ENCODE measurements at regions not wholly inside any gene's neighbourhood (a gene's known extent, or its start where the extent isn't known, plus 50 kb on each side); places are given as distances from the start of the nearest gene placed in this dataset.

GRCh38 chr12:132416827-132417226 is 73.1 kb upstream of the FBRSL1 start:
- no peak for TF ChIP-seq CTCF (IDR thresholded peaks at IDR 0.05; ENCODE audit: borderline replicate concordance, extremely low read depth, insufficient read depth)
- DNase-seq (no peak), FAIRE-seq (no peak)
- H3K27ac ChIP-seq (ENCODE audit: low read depth in 2 of 2, low read length in 2 of 2) = no peak overlapping the region
- H3K4me1 ChIP-seq (ENCODE audit: control insufficient read depth in 2 of 3, insufficient read depth in 2 of 3, low read depth in 1 of 3, low read length in 3 of 3) = no peaks in the 10 kb centered on the region
- no peak overlapping the region for H3K4me3 ChIP-seq (ENCODE audit: low read length in 3 of 3)
- H3K9ac ChIP-seq (ENCODE audit: low read length in 3 of 3) = no peak overlapping the region
- no peaks in the 10 kb centered on the region for H3K36me3 ChIP-seq (ENCODE audit: control insufficient read depth in 2 of 3, insufficient read depth in 3 of 3, low read length in 3 of 3)
- intact Hi-C loops (cut with DNase I) = loop anchor here (10.0 kb wide), 2 partner anchors 108 to 198 kb away; partner anchors contain the start of genes LRCOL1 and P2RX2
- no peaks in the 10 kb centered on the region for H3K27me3 ChIP-seq (ENCODE audit: control insufficient read depth, insufficient read depth, low read length)
- no peaks in the 10 kb centered on the region for H3K9me3 ChIP-seq (ENCODE audit: control insufficient read depth in 2 of 3, insufficient read depth in 1 of 3, low read length in 3 of 3)

- TF ChIP-seq CTCF (IDR thresholded peaks at IDR 0.05; ENCODE audit: borderline replicate concordance, extremely low read depth, insufficient read depth) = no peak
- FAIRE-seq (no peak), DNase-seq (no peak)
- intact Hi-C loops (cut with DNase I) = loop anchor here (10.0 kb wide), 2 partner anchors 109 to 199 kb away; partner anchors contain the start of genes LRCOL1 and P2RX2
- Histone ChIP-seq H3K36me3 (ENCODE audit: control insufficient read depth in 2 of 3, insufficient read depth in 3 of 3, low read length in 3 of 3) (no peaks in the 10 kb centered on the region), H3K9me3 (ENCODE audit: control insufficient read depth in 2 of 3, insufficient read depth in 1 of 3, low read length in 3 of 3) (no peaks in the 10 kb centered on the region), H3K27ac (ENCODE audit: low read depth in 2 of 2, low read length in 2 of 2) (no peak overlapping the region), H3K9ac (ENCODE audit: low read length in 3 of 3) (no peak overlapping the region), H3K4me1 (ENCODE audit: control insufficient read depth in 2 of 3, insufficient read depth in 2 of 3, low read depth in 1 of 3, low read length in 3 of 3) (no peaks in the 10 kb centered on the region), H3K27me3 (ENCODE audit: control insufficient read depth, insufficient read depth, low read length) (no peaks in the 10 kb centered on the region), H3K4me3 (ENCODE audit: low read length in 3 of 3) (no peak overlapping the region)
Measured at GRCh38 chr12:132416121-132416673, 73.8 kb upstream of the FBRSL1 start.

GRCh38 chr12:132415327-132416120 is 74.4 kb upstream of the FBRSL1 start:
- no peak for TF ChIP-seq CTCF (IDR thresholded peaks at IDR 0.05; ENCODE audit: borderline replicate concordance, extremely low read depth, insufficient read depth)
- DNase-seq = no peak
- Histone ChIP-seq H3K9ac (ENCODE audit: low read length in 3 of 3) (no peak overlapping the region), H3K27me3 (ENCODE audit: control insufficient read depth, insufficient read depth, low read length) (no peaks in the 10 kb centered on the region), H3K36me3 (ENCODE audit: control insufficient read depth in 2 of 3, insufficient read depth in 3 of 3, low read length in 3 of 3) (no peaks in the 10 kb centered on the region), H3K9me3 (ENCODE audit: control insufficient read depth in 2 of 3, insufficient read depth in 1 of 3, low read length in 3 of 3) (no peaks in the 10 kb centered on the region), H3K4me1 (ENCODE audit: control insufficient read depth in 2 of 3, insufficient read depth in 2 of 3, low read depth in 1 of 3, low read length in 3 of 3) (no peaks in the 10 kb centered on the region), H3K4me3 (ENCODE audit: low read length in 3 of 3) (no peak overlapping the region), H3K27ac (ENCODE audit: low read depth in 2 of 2, low read length in 2 of 2) (no peak overlapping the region)
- no peak for FAIRE-seq
- intact Hi-C loops (cut with DNase I) = loop anchor here (10.0 kb wide), 2 partner anchors 109 to 199 kb away; partner anchors contain the start of genes LRCOL1 and P2RX2
